ENCODE measurements at regions not wholly inside any gene's neighbourhood (a gene's known extent, or its start where the extent isn't known, plus 50 kb on each side); places are given as distances from the start of the nearest gene placed in this dataset.

- ChIA-PET RAD21 (ENCODE audit: low non-redundant PET in 1 of 2, low total read pairs in 2 of 2, uncharacterized antibody in 2 of 2, unreplicated experiment in 2 of 2) (no interaction called here), POLR2A (no interaction called here), CTCF (no interaction called here)
- Histone ChIP-seq H4K20me1 (ENCODE audit: insufficient read depth) (no peaks in the 10 kb centered on the region), H3K4me3 (replicated peaks in 1 of 2; ENCODE audit: low read depth in 1 of 2, low read length in 2 of 2) (no peak overlapping the region), H3K9ac (ENCODE audit: low read length) (no peak overlapping the region), H2AFZ (ENCODE audit: low read depth, low read length, poor library complexity, severe bottlenecking) (no peak overlapping the region), H3K9me3 (ENCODE audit: control insufficient read depth in 1 of 2, insufficient read depth in 1 of 2, low read depth in 1 of 2, low read length in 2 of 2) (no peaks in the 10 kb centered on the region), H3K4me1 (ENCODE audit: control insufficient read depth in 1 of 2, insufficient read depth in 2 of 2, low read length in 2 of 2) (no peaks in the 10 kb centered on the region), H3K27ac (ENCODE audit: low read depth, low read length) (no peak overlapping the region), H3K27me3 (ENCODE audit: insufficient read depth, low read length) (no peaks in the 10 kb centered on the region), H3K9me2 (ENCODE audit: insufficient read depth) (no peaks in the 10 kb centered on the region), H3K36me3 (ENCODE audit: control insufficient read depth in 1 of 2, insufficient read depth in 2 of 2, low read length in 2 of 2) (no peaks in the 10 kb centered on the region), H3K4me2 (ENCODE audit: low read length) (no peak overlapping the region), H3K79me2 (ENCODE audit: insufficient read depth, low read length) (no peaks in the 10 kb centered on the region)
- DNase-seq (ENCODE audit: low read depth, low spot score) = no peak
- TF ChIP-seq JUND (IDR thresholded peaks at IDR 0.05) (no peak), ATF3 (IDR thresholded peaks at IDR 0.05) (no peak), RAD21 (IDR thresholded peaks at IDR 0.05; ENCODE audit: low read depth) (no peak), POLR2A (IDR thresholded peaks at IDR 0.05; ENCODE audit: borderline replicate concordance, extremely low read depth, insufficient read depth, insufficient read length) (no peak), REST (IDR thresholded peaks at IDR 0.05; ENCODE audit: low read depth) (no peak), MAX (IDR thresholded peaks at IDR 0.05) (no peak), ZNF274 (IDR thresholded peaks at IDR 0.05; ENCODE audit: low read depth, low read length) (no peak), YY1 (IDR thresholded peaks at IDR 0.05; ENCODE audit: extremely low read depth, insufficient replicate concordance, low read depth, low read length) (no peak), SRF (IDR thresholded peaks at IDR 0.05; ENCODE audit: low read depth) (no peak)
- no peak for ATAC-seq
- no TSS peak for BruUV-seq (replicated peaks)
- intact Hi-C loops (cut with micrococcal nuclease) = no loop called here
These were observed 233.4 kb downstream of the SOCS6 start for GRCh38 chr18:70522183-70522680.

All from HCT116 (cell line).